ENCODE measurements at regions not wholly inside any gene's neighbourhood (a gene's known extent, or its start where the extent isn't known, plus 50 kb on each side); places are given as distances from the start of the nearest gene placed in this dataset.

DNA sequence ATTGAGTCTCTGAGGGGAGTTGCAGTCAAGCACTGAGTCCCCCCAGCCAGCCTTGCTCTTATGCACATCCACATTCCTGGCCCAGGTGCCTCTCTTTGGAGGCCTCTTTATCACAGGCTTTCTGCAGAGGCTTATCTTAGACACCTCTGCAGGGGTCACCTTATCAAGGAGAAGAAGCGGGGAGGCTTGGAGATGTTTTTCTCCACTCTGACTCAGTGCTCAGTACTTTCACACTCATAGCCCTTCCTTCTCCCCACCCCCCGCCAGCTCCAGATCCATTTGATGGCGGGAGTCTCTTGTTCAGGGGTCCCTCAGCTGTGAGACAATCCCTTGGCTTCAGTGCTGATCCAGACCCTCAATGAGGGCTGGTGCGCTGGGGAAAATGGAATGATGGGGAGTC is 132.1 kb upstream of the TSHZ2 start:
- TF ChIP-seq YY1 (IDR thresholded peaks at IDR 0.05; ENCODE audit: low read depth) (no peak), EGR1 (IDR thresholded peaks at IDR 0.05) (no peak), CREB1 (IDR thresholded peaks at IDR 0.05; ENCODE audit: low read depth) (no peak), TAF1 (IDR thresholded peaks at IDR 0.05; ENCODE audit: low read depth) (no peak)
- TF ChIP-seq, protein P1, sequence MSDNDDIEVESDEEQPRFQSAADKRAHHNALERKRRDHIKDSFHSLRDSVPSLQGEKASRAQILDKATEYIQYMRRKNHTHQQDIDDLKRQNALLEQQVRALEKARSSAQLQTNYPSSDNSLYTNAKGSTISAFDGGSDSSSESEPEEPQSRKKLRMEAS (IDR thresholded peaks at IDR 0.05), result no peak

DNA sequence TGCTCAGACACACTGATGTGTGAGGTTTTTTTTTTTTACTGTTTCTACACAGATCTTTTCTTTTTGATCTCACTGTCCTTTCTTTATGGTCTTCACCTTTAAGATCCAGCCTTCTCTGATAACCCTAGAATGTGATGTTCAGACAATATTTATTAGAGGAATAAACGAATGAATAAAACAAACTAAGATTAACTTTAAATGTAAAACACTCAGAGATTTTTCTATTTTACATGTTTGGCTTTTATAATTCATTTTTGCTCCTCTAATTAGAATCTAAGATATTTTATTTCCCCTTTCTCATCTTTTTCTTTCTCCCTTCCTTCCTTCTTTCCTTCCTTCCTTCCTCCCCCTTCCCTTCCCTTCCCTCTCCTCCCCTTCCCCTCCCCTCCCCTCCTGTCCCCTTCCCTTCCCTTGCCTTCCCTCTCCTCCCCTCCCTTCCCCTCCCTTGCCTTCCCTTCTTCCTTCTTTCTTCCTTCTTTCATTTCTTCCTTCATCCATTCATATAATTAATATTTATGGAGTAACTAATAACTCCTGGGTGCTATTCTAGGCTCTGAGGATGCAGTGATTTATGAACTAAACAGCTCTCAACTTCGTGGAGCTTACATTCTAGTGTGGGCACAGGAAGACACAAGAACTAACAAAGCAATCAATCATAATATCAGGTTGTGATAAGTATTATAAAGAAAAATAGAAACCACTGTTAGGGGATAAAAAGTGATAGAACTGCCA is 133.5 kb upstream of the TSHZ2 start:
- TF ChIP-seq, protein P2, sequence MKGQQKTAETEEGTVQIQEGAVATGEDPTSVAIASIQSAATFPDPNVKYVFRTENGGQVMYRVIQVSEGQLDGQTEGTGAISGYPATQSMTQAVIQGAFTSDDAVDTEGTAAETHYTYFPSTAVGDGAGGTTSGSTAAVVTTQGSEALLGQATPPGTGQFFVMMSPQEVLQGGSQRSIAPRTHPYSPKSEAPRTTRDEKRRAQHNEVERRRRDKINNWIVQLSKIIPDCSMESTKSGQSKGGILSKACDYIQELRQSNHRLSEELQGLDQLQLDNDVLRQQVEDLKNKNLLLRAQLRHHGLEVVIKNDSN (IDR thresholded peaks at IDR 0.05), result no peak
- TF ChIP-seq, protein P1 (IDR thresholded peaks at IDR 0.05), result no peak
- TF ChIP-seq RAD21 (IDR thresholded peaks at IDR 0.05; ENCODE audit: low read depth) (no peak), CREB1 (IDR thresholded peaks at IDR 0.05; ENCODE audit: low read depth) (no peak), EGR1 (IDR thresholded peaks at IDR 0.05) (no peak), TAF1 (IDR thresholded peaks at IDR 0.05; ENCODE audit: low read depth) (no peak), FOXM1 (IDR thresholded peaks at IDR 0.05; ENCODE audit: borderline replicate concordance, low read depth) (no peak), ZBTB7A (IDR thresholded peaks at IDR 0.05; ENCODE audit: low read depth) (no peak), TEAD4 (IDR thresholded peaks at IDR 0.05) (no peak), CEBPB (IDR thresholded peaks at IDR 0.05) (no peak), YY1 (IDR thresholded peaks at IDR 0.05; ENCODE audit: low read depth) (no peak), TCF12 (IDR thresholded peaks at IDR 0.05; ENCODE audit: low read depth) (no peak), EP300 (IDR thresholded peaks at IDR 0.05; ENCODE audit: borderline replicate concordance) (no peak), NFIC (IDR thresholded peaks at IDR 0.05) (no peak)
- TF ChIP-seq, protein P3, sequence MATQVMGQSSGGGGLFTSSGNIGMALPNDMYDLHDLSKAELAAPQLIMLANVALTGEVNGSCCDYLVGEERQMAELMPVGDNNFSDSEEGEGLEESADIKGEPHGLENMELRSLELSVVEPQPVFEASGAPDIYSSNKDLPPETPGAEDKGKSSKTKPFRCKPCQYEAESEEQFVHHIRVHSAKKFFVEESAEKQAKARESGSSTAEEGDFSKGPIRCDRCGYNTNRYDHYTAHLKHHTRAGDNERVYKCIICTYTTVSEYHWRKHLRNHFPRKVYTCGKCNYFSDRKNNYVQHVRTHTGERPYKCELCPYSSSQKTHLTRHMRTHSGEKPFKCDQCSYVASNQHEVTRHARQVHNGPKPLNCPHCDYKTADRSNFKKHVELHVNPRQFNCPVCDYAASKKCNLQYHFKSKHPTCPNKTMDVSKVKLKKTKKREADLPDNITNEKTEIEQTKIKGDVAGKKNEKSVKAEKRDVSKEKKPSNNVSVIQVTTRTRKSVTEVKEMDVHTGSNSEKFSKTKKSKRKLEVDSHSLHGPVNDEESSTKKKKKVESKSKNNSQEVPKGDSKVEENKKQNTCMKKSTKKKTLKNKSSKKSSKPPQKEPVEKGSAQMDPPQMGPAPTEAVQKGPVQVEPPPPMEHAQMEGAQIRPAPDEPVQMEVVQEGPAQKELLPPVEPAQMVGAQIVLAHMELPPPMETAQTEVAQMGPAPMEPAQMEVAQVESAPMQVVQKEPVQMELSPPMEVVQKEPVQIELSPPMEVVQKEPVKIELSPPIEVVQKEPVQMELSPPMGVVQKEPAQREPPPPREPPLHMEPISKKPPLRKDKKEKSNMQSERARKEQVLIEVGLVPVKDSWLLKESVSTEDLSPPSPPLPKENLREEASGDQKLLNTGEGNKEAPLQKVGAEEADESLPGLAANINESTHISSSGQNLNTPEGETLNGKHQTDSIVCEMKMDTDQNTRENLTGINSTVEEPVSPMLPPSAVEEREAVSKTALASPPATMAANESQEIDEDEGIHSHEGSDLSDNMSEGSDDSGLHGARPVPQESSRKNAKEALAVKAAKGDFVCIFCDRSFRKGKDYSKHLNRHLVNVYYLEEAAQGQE (IDR thresholded peaks at IDR 0.05; ENCODE audit: low read depth), result no peak

DNA sequence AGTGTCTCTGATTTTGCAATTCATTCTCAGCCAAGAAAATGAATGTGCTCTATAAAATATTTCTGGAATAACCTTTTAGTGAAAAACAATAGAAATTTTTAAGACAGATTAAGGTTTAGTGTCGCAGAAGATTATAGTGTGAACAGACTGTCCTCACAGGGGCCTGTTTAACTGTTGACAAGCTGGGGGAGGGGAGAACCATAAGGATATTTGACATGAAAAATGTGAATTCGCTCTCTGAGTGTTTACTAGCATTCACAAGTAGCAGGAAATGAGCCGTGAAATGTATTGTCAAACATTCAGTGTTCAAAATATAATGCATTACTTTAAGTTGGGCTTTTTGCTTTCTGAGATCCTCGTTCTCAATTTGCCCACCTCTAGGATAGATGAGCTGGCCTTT is 134.8 kb upstream of the TSHZ2 start:
- TF ChIP-seq TAF1 (IDR thresholded peaks at IDR 0.05; ENCODE audit: low read depth) (no peak), EGR1 (IDR thresholded peaks at IDR 0.05) (no peak), CEBPB (IDR thresholded peaks at IDR 0.05) (no peak), TEAD4 (IDR thresholded peaks at IDR 0.05) (no peak), YY1 (IDR thresholded peaks at IDR 0.05; ENCODE audit: low read depth) (no peak), ZBTB7A (IDR thresholded peaks at IDR 0.05; ENCODE audit: low read depth) (no peak), CREB1 (IDR thresholded peaks at IDR 0.05; ENCODE audit: low read depth) (no peak), TCF12 (IDR thresholded peaks at IDR 0.05; ENCODE audit: low read depth) (no peak)
- TF ChIP-seq, protein P2 (IDR thresholded peaks at IDR 0.05), result no peak
- TF ChIP-seq, protein P3 (IDR thresholded peaks at IDR 0.05; ENCODE audit: low read depth), result no peak

DNA sequence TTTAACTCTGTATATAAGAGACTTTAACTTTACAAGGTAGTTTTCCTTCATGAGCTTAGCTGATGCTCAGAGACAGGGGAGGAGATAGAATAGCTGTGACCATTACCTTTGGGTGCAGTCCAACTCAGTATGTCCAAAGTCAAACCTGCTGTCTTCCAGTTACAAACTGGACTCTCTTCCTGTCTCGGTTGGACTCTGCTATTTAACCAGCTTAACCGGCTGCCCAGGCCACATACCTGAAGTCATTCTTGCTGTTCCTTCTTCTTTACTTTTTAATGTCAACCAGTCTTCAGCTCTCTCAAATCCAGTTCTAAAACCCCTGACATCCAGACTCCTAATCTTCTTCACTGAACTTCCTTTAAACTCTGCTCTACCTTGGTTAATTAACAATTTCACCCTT is 138.3 kb upstream of the TSHZ2 start:
- TF ChIP-seq, protein P3 (IDR thresholded peaks at IDR 0.05; ENCODE audit: low read depth), result no peak
- TF ChIP-seq TCF12 (IDR thresholded peaks at IDR 0.05; ENCODE audit: low read depth), result no peak
- no peak for TF ChIP-seq TEAD4 (IDR thresholded peaks at IDR 0.05)
- TF ChIP-seq NFIC (IDR thresholded peaks at IDR 0.05), result no peak
- no peak for TF ChIP-seq EP300 (IDR thresholded peaks at IDR 0.05; ENCODE audit: borderline replicate concordance)
- no peak for TF ChIP-seq RAD21 (IDR thresholded peaks at IDR 0.05; ENCODE audit: low read depth)
- TF ChIP-seq YY1 (IDR thresholded peaks at IDR 0.05; ENCODE audit: low read depth), result no peak
- no peak for TF ChIP-seq FOXM1 (IDR thresholded peaks at IDR 0.05; ENCODE audit: borderline replicate concordance, low read depth)
- no peak for TF ChIP-seq TAF1 (IDR thresholded peaks at IDR 0.05; ENCODE audit: low read depth)
- TF ChIP-seq, protein P2 (IDR thresholded peaks at IDR 0.05), result no peak
- TF ChIP-seq ZBTB7A (IDR thresholded peaks at IDR 0.05; ENCODE audit: low read depth), result no peak
